ENCODE measurements at regions not wholly inside any gene's neighbourhood (a gene's known extent, or its start where the extent isn't known, plus 50 kb on each side); places are given as distances from the start of the nearest gene placed in this dataset.

DNA sequence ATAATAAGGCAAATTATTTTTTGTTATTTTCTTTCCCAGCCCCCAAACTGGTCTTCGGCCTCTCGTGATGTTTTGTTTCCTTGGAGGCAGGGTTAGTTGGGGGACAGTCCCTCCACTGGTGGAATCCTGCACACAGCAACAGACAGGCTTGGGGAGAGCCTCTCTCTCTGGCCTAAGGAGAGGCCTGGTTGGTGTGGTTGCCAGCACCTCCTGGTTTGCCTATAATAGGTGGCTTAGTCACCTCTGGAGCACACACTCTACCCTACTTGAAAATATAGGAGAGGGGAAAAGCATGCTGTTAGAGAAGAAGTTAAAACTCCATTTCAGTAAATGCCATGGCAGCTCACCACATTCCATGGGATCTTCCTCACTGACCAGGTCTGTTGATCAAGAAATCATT is 417.2 kb upstream of the MEIS1 start:
- TF ChIP-seq, protein P1, sequence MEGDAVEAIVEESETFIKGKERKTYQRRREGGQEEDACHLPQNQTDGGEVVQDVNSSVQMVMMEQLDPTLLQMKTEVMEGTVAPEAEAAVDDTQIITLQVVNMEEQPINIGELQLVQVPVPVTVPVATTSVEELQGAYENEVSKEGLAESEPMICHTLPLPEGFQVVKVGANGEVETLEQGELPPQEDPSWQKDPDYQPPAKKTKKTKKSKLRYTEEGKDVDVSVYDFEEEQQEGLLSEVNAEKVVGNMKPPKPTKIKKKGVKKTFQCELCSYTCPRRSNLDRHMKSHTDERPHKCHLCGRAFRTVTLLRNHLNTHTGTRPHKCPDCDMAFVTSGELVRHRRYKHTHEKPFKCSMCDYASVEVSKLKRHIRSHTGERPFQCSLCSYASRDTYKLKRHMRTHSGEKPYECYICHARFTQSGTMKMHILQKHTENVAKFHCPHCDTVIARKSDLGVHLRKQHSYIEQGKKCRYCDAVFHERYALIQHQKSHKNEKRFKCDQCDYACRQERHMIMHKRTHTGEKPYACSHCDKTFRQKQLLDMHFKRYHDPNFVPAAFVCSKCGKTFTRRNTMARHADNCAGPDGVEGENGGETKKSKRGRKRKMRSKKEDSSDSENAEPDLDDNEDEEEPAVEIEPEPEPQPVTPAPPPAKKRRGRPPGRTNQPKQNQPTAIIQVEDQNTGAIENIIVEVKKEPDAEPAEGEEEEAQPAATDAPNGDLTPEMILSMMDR (IDR thresholded peaks at IDR 0.05), result no peak
- no peak for TF ChIP-seq POLR2A (IDR thresholded peaks at IDR 0.05)
- Histone ChIP-seq H3K4me1 (no peaks in the 10 kb centered on the region), H3K9me3 (no peaks in the 10 kb centered on the region), H3K27me3 (no peaks in the 10 kb centered on the region), H3K4me3 (replicated peaks in 1 of 3) (no peak overlapping the region), H3K27ac (no peak overlapping the region), H3K36me3 (no peaks in the 10 kb centered on the region)
- 86 to 93% methylated on average over 2 of the region's 2 CpGs for WGBS, 2 donors
- intact Hi-C loops (cut with DNase I), result no loop called here
- DNase-seq, result no peak

DNA sequence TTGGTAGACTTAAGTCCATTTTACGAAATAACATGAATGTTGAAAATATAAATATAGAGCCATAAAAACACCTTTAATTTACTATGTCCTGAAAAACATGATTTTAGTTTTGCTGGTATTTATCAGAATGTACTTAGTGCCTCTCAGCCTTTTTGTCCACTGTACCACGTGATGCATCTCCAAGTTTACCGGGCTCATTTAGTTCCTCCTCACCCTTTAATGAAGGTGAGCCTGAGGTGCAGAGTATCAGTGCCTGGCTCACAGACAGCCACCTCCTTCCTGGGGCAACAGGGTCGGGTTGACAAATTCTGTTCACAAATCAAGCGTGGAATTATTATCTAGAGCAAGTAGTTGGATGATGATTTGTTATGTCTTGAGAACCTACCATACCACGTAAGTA is 420.5 kb upstream of the MEIS1 start:
- Histone ChIP-seq H3K36me3 (no peaks in the 10 kb centered on the region), H3K27me3 (no peaks in the 10 kb centered on the region), H3K27ac (no peak overlapping the region), H3K9me3 (no peaks in the 10 kb centered on the region), H3K4me3 (replicated peaks in 1 of 3) (no peak overlapping the region), H3K4me1 (no peaks in the 10 kb centered on the region)
- DNase-seq, result no peak
- intact Hi-C loops (cut with DNase I), result no loop called here
- no peak for TF ChIP-seq POLR2A (IDR thresholded peaks at IDR 0.05)
- TF ChIP-seq, protein P1 (IDR thresholded peaks at IDR 0.05), result no peak
- 90 to 92% methylated on average over 6 of the region's 6 CpGs for WGBS, 2 donors

DNA sequence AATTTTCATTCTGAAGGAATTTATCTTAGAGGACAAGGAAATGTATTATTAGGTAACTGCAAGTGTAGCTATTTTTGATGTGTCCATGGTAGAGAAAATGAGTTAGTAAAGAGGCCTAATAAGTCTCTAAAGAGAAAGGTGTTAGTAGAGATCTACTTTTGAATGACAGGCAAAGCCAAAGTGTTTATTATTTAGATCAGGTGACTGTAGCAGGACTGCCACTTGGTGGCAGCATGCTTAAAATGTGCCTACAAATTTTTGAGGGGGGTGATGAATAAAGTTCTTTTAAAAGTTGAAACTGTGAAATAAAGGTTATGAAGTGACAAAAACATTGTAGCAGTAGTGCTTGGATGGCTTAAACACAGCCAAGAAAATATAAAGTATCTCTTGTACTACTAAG is 421.5 kb upstream of the MEIS1 start:
- Histone ChIP-seq H3K4me1 (no peaks in the 10 kb centered on the region), H3K4me3 (replicated peaks in 1 of 3) (no peak overlapping the region), H3K27ac (no peak overlapping the region), H3K36me3 (no peaks in the 10 kb centered on the region), H3K27me3 (no peaks in the 10 kb centered on the region), H3K9me3 (no peaks in the 10 kb centered on the region)
- no peak for DNase-seq
- intact Hi-C loops (cut with DNase I), result no loop called here
- TF ChIP-seq POLR2A (IDR thresholded peaks at IDR 0.05), result no peak
- TF ChIP-seq, protein P1 (IDR thresholded peaks at IDR 0.05), result no peak

DNA sequence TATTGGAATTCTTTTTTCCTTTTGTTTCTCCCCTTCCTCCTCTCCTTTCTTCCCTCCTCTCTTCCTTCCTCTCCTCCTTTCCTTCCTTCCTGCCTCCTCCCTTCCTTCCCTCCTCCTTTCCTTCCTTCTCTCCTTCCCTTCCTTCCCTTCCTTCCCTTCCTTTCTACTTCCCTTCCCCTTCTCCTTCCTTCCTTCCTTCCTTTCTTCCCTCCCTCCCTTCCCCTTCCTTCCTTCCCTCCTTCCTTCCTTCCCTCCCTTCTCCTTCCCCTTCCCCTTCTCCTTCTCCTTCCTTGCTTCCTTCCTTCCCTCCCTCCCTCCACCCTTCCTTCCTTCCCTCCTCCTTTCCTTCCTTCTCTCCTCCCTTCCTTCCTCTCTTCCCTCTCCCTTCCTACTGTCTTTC is 431.0 kb upstream of the MEIS1 start:
- no peak overlapping the region for H3K4me3 ChIP-seq (replicated peaks in 1 of 3)
- H3K9me3 ChIP-seq, result no peaks in the 10 kb centered on the region
- H3K36me3 ChIP-seq, result no peaks in the 10 kb centered on the region
- H3K27me3 ChIP-seq, result no peaks in the 10 kb centered on the region
- no peak overlapping the region for H3K27ac ChIP-seq
- no peaks in the 10 kb centered on the region for H3K4me1 ChIP-seq
- TF ChIP-seq, protein P1 (IDR thresholded peaks at IDR 0.05), result no peak
- TF ChIP-seq POLR2A (IDR thresholded peaks at IDR 0.05), result no peak
- intact Hi-C loops (cut with DNase I), result no loop called here
- no peak for DNase-seq

DNA sequence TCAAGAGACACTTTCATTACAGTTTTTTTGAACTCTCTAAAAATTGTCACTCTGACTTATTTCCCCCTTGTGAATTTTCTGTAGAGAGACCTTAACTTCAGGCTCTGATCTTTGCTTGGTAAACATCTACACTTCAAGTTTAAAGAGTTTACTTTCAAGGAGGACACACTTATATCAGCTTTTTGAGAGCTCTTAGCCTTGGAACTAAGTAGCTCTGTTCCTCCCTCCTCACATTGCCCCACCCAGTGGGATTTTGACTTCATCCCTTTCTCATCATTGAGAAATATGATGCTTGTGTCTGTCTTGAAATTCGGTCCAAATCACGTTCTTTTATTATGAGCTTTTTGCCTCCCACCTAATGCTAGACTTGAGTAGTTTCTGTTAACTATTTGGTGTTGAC is 433.4 kb upstream of the MEIS1 start:
- DNase-seq, result no peak
- Histone ChIP-seq H3K4me3 (replicated peaks in 1 of 3) (no peak overlapping the region), H3K4me1 (no peaks in the 10 kb centered on the region), H3K36me3 (no peaks in the 10 kb centered on the region), H3K9me3 (no peaks in the 10 kb centered on the region), H3K27me3 (no peaks in the 10 kb centered on the region), H3K27ac (no peak overlapping the region)
- no peak for TF ChIP-seq POLR2A (IDR thresholded peaks at IDR 0.05)
- TF ChIP-seq, protein P1 (IDR thresholded peaks at IDR 0.05), result no peak
- intact Hi-C loops (cut with DNase I), result no loop called here
- 63 to 82% methylated on average over 2 of the region's 2 CpGs for WGBS, 2 donors
